Naive B cell (primary cell): ENCODE measurements at regions not wholly inside any gene's neighbourhood (a gene's known extent, or its start where the extent isn't known, plus 50 kb on each side); places are given as distances from the start of the nearest gene placed in this dataset.
A peak's percentile ranks its signal among the peaks of the same experiment; 100 is the strongest.

ENCODE experiments used
- ATAC-seq, 2 donors: fragments of 150-1000 bp; cut with Tn5 transposase; 2 replicates each; pipeline ENCODE4 v1.10.0; 2021; ENCODE audit warnings: low read depth in 2 of 2, mild to moderate bottlenecking in 2 of 2, moderate library complexity in 2 of 2
- DNase-seq: peaks from one replicate; pipeline ENCODE4 v3.0.0; 2022
- H3K27ac Mint-ChIP-seq, 6 donors: one replicate each; pipeline ENCODE4 v1.8.0; 2020 to 2022; ENCODE audit warnings: mild to moderate bottlenecking in 6 of 6, mixed read lengths in 6 of 6, moderate library complexity in 5 of 6, inconsistent platforms in 2 of 6
- H3K27me3 Mint-ChIP-seq, 3 donors: one replicate each; pipeline ENCODE4 v1.8.0; 2021 to 2022; ENCODE audit warnings: mixed read lengths in 3 of 3, mild to moderate bottlenecking in 1 of 3
- H3K36me3 Mint-ChIP-seq, 2 donors: one replicate each; pipeline ENCODE4 v1.8.0; 2020 to 2022; ENCODE audit warnings: mixed read lengths in 2 of 2, inconsistent platforms in 1 of 2, mild to moderate bottlenecking in 1 of 2
- H3K4me1 Mint-ChIP-seq, 3 donors: one replicate each; pipeline ENCODE4 v1.8.0; 2020 to 2022; ENCODE audit warnings: mixed read lengths in 3 of 3, inconsistent platforms in 1 of 3, mild to moderate bottlenecking in 1 of 3, moderate library complexity in 1 of 3
- H3K4me3 Mint-ChIP-seq, 8 donors: one replicate each; pipeline ENCODE4 v1.8.0; 2020 to 2022; ENCODE audit warnings: mild to moderate bottlenecking in 8 of 8, mixed read lengths in 8 of 8, moderate library complexity in 8 of 8, inconsistent platforms in 2 of 8
- H3K9me3 Mint-ChIP-seq, 7 donors: one replicate each; pipeline ENCODE4 v1.8.0; 2020 to 2022; ENCODE audit warnings: mixed read lengths in 7 of 7, mild to moderate bottlenecking in 5 of 7, inconsistent platforms in 2 of 7, moderate library complexity in 1 of 7

GRCh38 chr3:73791356-73791755 lies 166.6 kb upstream of the PDZRN3 start:
- H3K27me3 Mint-ChIP-seq: no peaks in the 10 kb centered on the region
- no peak overlapping the region for H3K4me3 Mint-ChIP-seq
- no peak for ATAC-seq
- no peaks in the 10 kb centered on the region for H3K4me1 Mint-ChIP-seq
- DNase-seq: no peak
- peak overlapping the region in 1 of 6 donors; percentile 18 for H3K27ac Mint-ChIP-seq
- H3K9me3 Mint-ChIP-seq: peaks cover 0 to 5% (median 3%) of the 10 kb centered on the region in 7 donors
- no peaks in the 10 kb centered on the region for H3K36me3 Mint-ChIP-seq

GRCh38 chr3:73789825-73790444 lies 165.2 kb upstream of the PDZRN3 start:
- no peaks in the 10 kb centered on the region for H3K4me1 Mint-ChIP-seq
- H3K36me3 Mint-ChIP-seq: no peaks in the 10 kb centered on the region
- H3K27me3 Mint-ChIP-seq: no peaks in the 10 kb centered on the region
- ATAC-seq: no peak
- no peak overlapping the region for H3K27ac Mint-ChIP-seq
- no peak overlapping the region for H3K4me3 Mint-ChIP-seq
- H3K9me3 Mint-ChIP-seq: peaks cover 0 to 5% (median 4%) of the 10 kb centered on the region in 7 donors
- DNase-seq: no peak

GRCh38 chr3:73787620-73788019 lies 162.9 kb upstream of the PDZRN3 start:
- H3K9me3 Mint-ChIP-seq: peaks cover 0 to 5% (median 4%) of the 10 kb centered on the region in 7 donors
- H3K36me3 Mint-ChIP-seq: no peaks in the 10 kb centered on the region
- no peaks in the 10 kb centered on the region for H3K4me1 Mint-ChIP-seq
- no peak for ATAC-seq
- no peak for DNase-seq
- no peak overlapping the region for H3K27ac Mint-ChIP-seq
- no peak overlapping the region for H3K4me3 Mint-ChIP-seq
- no peaks in the 10 kb centered on the region for H3K27me3 Mint-ChIP-seq

- Mint-ChIP-seq H3K4me3 (no peak overlapping the region), H3K9me3 (peaks cover 0 to 5% (median 4%) of the 10 kb centered on the region in 7 donors), H3K36me3 (no peaks in the 10 kb centered on the region), H3K4me1 (no peaks in the 10 kb centered on the region), H3K27ac (no peak overlapping the region), H3K27me3 (no peaks in the 10 kb centered on the region)
- no peak for DNase-seq
- ATAC-seq: no peak
Measured at GRCh38 chr3:73786998-73787397, 162.3 kb upstream of the PDZRN3 start.

- DNase-seq: no peak
- Mint-ChIP-seq H3K9me3 (peaks cover 0 to 5% (median 4%) of the 10 kb centered on the region in 7 donors), H3K27ac (no peak overlapping the region), H3K4me3 (no peak overlapping the region), H3K4me1 (no peaks in the 10 kb centered on the region), H3K36me3 (no peaks in the 10 kb centered on the region), H3K27me3 (no peaks in the 10 kb centered on the region)
- ATAC-seq: no peak
Measured at GRCh38 chr3:73786321-73786807, 161.6 kb upstream of the PDZRN3 start.

GRCh38 chr3:73784686-73785392 lies 160.1 kb upstream of the PDZRN3 start:
- DNase-seq: no peak

GRCh38 chr3:73783811-73784210 lies 159.1 kb upstream of the PDZRN3 start:
- Mint-ChIP-seq H3K27ac (no peak overlapping the region), H3K27me3 (no peaks in the 10 kb centered on the region), H3K9me3 (peaks cover 0 to 8% (median 2%) of the 10 kb centered on the region in 7 donors), H3K36me3 (no peaks in the 10 kb centered on the region), H3K4me1 (no peaks in the 10 kb centered on the region), H3K4me3 (no peak overlapping the region)
- no peak for DNase-seq
- ATAC-seq: no peak

More at GRCh38 chr3:73784686-73785392, 160.1 kb upstream of the PDZRN3 start:
- ATAC-seq: no peak
- no peak overlapping the region for H3K27ac Mint-ChIP-seq
- no peak overlapping the region for H3K4me3 Mint-ChIP-seq
- H3K36me3 Mint-ChIP-seq: no peaks in the 10 kb centered on the region
- no peaks in the 10 kb centered on the region for H3K27me3 Mint-ChIP-seq
- peaks cover 0 to 7% (median 2%) of the 10 kb centered on the region in 7 donors for H3K9me3 Mint-ChIP-seq
- H3K4me1 Mint-ChIP-seq: no peaks in the 10 kb centered on the region

GRCh38 chr3:73781541-73781940 lies 156.8 kb upstream of the PDZRN3 start:
- Mint-ChIP-seq H3K27me3 (no peaks in the 10 kb centered on the region), H3K36me3 (no peaks in the 10 kb centered on the region), H3K9me3 (peaks cover 0 to 13% (median 4%) of the 10 kb centered on the region in 7 donors), H3K27ac (no peak overlapping the region), H3K4me1 (no peaks in the 10 kb centered on the region), H3K4me3 (no peak overlapping the region)
- ATAC-seq (no peak), DNase-seq (no peak)

GRCh38 chr3:73774645-73775044 lies 149.9 kb upstream of the PDZRN3 start:
- Mint-ChIP-seq H3K36me3 (no peaks in the 10 kb centered on the region), H3K27me3 (no peaks in the 10 kb centered on the region), H3K4me1 (no peaks in the 10 kb centered on the region)

GRCh38 chr3:73773233-73773632 lies 148.5 kb upstream of the PDZRN3 start:
- no peaks in the 10 kb centered on the region for H3K27me3 Mint-ChIP-seq
- H3K36me3 Mint-ChIP-seq: no peaks in the 10 kb centered on the region
- no peak overlapping the region for H3K27ac Mint-ChIP-seq
- DNase-seq: no peak
- H3K4me1 Mint-ChIP-seq: no peaks in the 10 kb centered on the region
- no peak overlapping the region for H3K4me3 Mint-ChIP-seq
- peaks cover 0 to 21% (median 5%) of the 10 kb centered on the region in 7 donors for H3K9me3 Mint-ChIP-seq
- ATAC-seq: no peak

More at GRCh38 chr3:73774645-73775044, 149.9 kb upstream of the PDZRN3 start:
- Mint-ChIP-seq H3K9me3 (peaks cover 0 to 15% (median 5%) of the 10 kb centered on the region in 7 donors), H3K4me3 (no peak overlapping the region), H3K27ac (no peak overlapping the region)
- ATAC-seq (no peak), DNase-seq (no peak)

- H3K27me3 Mint-ChIP-seq: no peaks in the 10 kb centered on the region
- H3K9me3 Mint-ChIP-seq: peaks cover 0 to 21% (median 4%) of the 10 kb centered on the region in 7 donors
- DNase-seq (no peak), ATAC-seq (no peak)
- no peaks in the 10 kb centered on the region for H3K4me1 Mint-ChIP-seq
- no peak overlapping the region for H3K27ac Mint-ChIP-seq
- H3K4me3 Mint-ChIP-seq: no peak overlapping the region
- no peaks in the 10 kb centered on the region for H3K36me3 Mint-ChIP-seq
Measured at GRCh38 chr3:73772076-73772886, 147.5 kb upstream of the PDZRN3 start.

- Mint-ChIP-seq H3K4me3 (no peak overlapping the region), H3K36me3 (no peaks in the 10 kb centered on the region), H3K9me3 (peaks cover 0 to 21% (median 10%) of the 10 kb centered on the region in 7 donors), H3K27ac (no peak overlapping the region), H3K4me1 (no peaks in the 10 kb centered on the region), H3K27me3 (no peaks in the 10 kb centered on the region)
- no peak for DNase-seq
- no peak for ATAC-seq
Measured at GRCh38 chr3:73768524-73769308, 144.0 kb upstream of the PDZRN3 start.
